Spleen (tissue), 7 donors: ENCODE measurements at regions not wholly inside any gene's neighbourhood (a gene's known extent, or its start where the extent isn't known, plus 50 kb on each side); places are given as distances from the start of the nearest gene placed in this dataset.

ENCODE experiments used
- CTCF ChIP-seq, 11 experiments: fragments of 200-600 bp in 7 of 11; fragments of 450-650 bp in 4 of 11; sonication (generic) in 4 of 11; IDR thresholded peaks in 8 of 11; conservative IDR thresholded peaks in 3 of 11; 1 replicate in 7 of 11; 2 replicates in 4 of 11; pipeline versions ENCODE4 v1.4.0 to v1.8.0; 2016 to 2021; ENCODE audit warnings: antibody characterized with exemption in 11 of 11, inconsistent platforms in 4 of 11, mild to moderate bottlenecking in 1 of 11
- POLR2A ChIP-seq, 3 donors: fragments of 450-650 bp; IDR thresholded peaks; one replicate each; pipeline ENCODE4 v1.5.1; 2017; ENCODE audit warnings: antibody characterized with exemption in 3 of 3, mild to moderate bottlenecking in 1 of 3
- POLR2AphosphoS5 ChIP-seq, 3 donors: sonication (generic); formaldehyde crosslinking; IDR thresholded peaks; one replicate each; pipeline ENCODE4 v1.5.1; 2017; ENCODE audit warnings: antibody characterized with exemption in 3 of 3
- donor health status: DM: no; HTN: no; CAD: no; lungs with moderate emphysema.
- donor health status: DM: no; HTN: no; CAD: no.
- donor health status: DM: no; HTN: no; CAD: no.

- TF ChIP-seq CTCF (IDR thresholded peaks at IDR 0.05 in 8 of 11, conservative IDR thresholded peaks at IDR 0.05 in 3 of 11) (no peak), POLR2A (IDR thresholded peaks at IDR 0.05) (no peak), POLR2AphosphoS5 (IDR thresholded peaks at IDR 0.05) (no peak)
Observed at GRCh38 chr9:3007326-3007725, 163.4 kb upstream of the PUM3 start.
